Loucy (cell line): ENCODE measurements at regions not wholly inside any gene's neighbourhood (a gene's known extent, or its start where the extent isn't known, plus 50 kb on each side); places are given as distances from the start of the nearest gene placed in this dataset.

Source experiments
- EZH2phosphoT487 ChIP-seq: fragments of 200-600 bp; IDR thresholded peaks from 2 replicates; pipeline ENCODE4 v1.6.1; 2018; ENCODE audit warnings: antibody characterized with exemption, mild to moderate bottlenecking, moderate library complexity, borderline replicate concordance
- TF ChIP-seq, protein P1 (sequence below): fragments of 200-600 bp; sonication (generic); conservative IDR thresholded peaks from 2 replicates; pipeline ENCODE4 v1.5.1; 2014; ENCODE audit warnings: mild to moderate bottlenecking, antibody characterized with exemption, low read length

- TF ChIP-seq, protein P1, sequence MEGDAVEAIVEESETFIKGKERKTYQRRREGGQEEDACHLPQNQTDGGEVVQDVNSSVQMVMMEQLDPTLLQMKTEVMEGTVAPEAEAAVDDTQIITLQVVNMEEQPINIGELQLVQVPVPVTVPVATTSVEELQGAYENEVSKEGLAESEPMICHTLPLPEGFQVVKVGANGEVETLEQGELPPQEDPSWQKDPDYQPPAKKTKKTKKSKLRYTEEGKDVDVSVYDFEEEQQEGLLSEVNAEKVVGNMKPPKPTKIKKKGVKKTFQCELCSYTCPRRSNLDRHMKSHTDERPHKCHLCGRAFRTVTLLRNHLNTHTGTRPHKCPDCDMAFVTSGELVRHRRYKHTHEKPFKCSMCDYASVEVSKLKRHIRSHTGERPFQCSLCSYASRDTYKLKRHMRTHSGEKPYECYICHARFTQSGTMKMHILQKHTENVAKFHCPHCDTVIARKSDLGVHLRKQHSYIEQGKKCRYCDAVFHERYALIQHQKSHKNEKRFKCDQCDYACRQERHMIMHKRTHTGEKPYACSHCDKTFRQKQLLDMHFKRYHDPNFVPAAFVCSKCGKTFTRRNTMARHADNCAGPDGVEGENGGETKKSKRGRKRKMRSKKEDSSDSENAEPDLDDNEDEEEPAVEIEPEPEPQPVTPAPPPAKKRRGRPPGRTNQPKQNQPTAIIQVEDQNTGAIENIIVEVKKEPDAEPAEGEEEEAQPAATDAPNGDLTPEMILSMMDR = no peak
- no peak for TF ChIP-seq EZH2phosphoT487
Measured at GRCh38 chr15:35963326-35963725, 417.4 kb upstream of the DPH6 start.
